NCI-H748 (cell line): ENCODE measurements at regions not wholly inside any gene's neighbourhood (a gene's known extent, or its start where the extent isn't known, plus 50 kb on each side); places are given as distances from the start of the nearest gene placed in this dataset.
"Not testable (repeated sequence)": the region's sequence is repeated elsewhere in the genome, so short reads cannot be mapped to it uniquely, and the experiment has no call there.

Experiments
- DNase-seq: peaks from one replicate; lab custom pipeline; 2025; ENCODE audit not compliant: unreplicated experiment; lab: John Stamatoyannopoulos, UW

DNA sequence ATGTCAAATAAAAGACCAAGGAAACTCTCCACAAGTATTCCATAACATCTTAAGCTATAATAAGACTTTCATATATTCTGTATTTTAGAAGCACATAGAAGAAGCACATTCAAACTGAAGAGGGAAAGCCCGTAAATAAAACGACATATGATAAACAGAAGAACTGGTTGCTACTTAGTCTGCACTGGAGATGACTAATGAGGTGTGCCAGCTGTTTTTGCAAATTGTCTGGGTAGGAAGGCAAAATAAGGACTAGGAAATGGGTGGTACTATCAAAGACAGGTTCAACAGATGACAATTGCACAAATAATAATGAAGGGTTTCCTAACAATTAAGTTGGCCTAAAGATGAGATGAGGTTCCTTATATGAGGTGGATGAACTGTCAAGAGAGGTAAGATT, 593.2 kb upstream of the CCDC179 start:
- DNase-seq, result no peak

DNA sequence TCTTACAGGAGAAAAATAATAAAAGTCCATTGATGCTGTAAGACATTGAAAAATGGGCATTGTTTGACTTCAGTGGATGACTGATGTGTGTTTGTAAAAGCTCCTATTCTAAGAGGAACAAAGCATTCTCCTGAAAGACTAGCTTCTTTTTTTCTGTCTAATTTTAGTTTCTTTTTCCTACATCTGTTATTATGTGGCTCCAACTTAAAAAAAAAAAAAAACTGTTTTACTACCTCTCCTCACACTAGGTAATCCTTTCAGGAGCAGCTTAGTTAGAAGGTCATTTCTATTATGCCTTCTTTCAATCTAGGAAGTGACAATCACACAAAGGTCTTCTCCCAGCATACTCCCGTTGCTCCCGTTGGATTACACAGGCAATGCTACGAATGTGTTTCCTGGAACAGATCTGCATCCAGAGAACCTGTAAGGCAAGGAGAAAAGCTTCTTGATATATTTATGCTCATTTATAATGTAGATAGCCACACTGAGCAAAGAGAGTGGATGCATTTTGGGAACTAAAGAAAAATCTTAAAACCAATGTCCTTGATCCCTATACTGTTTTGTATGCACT, 595.1 kb upstream of the CCDC179 start:
- no peak for DNase-seq

DNA sequence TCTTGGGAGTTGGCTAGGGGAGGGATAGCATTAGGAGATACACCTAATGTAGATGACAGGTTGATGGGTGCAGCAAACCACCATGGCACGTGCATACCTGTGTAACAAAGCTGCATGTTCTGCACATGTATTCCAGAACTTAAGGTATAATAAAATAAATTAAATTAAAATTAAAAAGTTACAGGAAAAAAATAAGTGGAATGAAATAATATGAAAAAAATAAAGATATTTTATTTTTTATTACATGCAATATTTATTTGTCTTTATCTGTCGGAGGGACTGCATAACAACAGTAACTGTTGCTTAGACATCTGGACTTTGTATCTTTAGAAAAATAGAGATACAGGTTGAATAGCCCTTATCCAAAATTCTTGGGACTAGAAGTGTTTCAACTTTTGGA, 597.4 kb upstream of the CCDC179 start:
- DNase-seq, result no peak

DNA sequence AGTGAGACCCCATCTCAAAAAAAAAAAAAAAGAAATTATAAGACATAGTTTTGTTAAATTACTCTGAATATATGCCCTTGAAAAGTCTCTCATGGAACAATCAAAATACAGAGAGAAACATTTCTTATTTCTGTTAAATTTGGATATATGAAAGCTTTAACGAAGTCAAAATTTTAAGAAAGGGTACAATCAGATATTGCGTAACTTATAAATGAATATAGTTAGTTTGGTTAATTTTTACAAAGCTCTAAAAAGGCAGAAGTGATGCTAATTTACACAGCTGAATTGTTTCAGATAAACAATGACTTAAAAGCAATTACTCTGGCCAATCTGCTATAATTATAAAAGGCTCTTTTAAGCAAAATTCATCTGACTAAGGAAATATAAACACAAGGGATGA, 611.6 kb upstream of the CCDC179 start:
- no peak for DNase-seq

- no peak for DNase-seq
Measured at GRCh38 chr11:23473782-23474181, 613.5 kb upstream of the CCDC179 start.

- no peak for DNase-seq
Measured at GRCh38 chr11:23480736-23481135, 620.5 kb upstream of the CCDC179 start.

DNA sequence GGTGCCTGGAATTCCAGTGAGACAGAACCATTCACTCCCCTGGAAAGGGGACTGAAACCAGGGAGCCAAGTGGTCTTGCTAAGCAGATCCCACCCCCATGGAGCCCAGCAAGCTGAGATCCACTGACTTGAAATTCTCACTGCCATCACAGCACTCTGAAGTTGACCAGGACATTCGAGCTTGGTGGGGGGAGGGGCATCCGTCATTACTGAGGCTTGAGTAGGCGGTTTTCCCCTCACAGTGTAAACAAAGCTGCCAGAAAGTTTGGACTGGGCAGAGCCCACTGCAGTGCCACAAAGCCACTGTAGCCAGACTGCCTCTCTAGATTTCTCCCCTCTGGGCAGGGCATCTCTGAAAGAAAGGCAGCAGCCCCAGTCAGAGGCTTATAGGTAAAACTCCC, 623.9 kb upstream of the CCDC179 start:
- DNase-seq, result not testable (repeated sequence)

GRCh38 chr11:23484618-23485017, 624.3 kb upstream of the CCDC179 start:
- DNase-seq, result not testable (repeated sequence)

DNA sequence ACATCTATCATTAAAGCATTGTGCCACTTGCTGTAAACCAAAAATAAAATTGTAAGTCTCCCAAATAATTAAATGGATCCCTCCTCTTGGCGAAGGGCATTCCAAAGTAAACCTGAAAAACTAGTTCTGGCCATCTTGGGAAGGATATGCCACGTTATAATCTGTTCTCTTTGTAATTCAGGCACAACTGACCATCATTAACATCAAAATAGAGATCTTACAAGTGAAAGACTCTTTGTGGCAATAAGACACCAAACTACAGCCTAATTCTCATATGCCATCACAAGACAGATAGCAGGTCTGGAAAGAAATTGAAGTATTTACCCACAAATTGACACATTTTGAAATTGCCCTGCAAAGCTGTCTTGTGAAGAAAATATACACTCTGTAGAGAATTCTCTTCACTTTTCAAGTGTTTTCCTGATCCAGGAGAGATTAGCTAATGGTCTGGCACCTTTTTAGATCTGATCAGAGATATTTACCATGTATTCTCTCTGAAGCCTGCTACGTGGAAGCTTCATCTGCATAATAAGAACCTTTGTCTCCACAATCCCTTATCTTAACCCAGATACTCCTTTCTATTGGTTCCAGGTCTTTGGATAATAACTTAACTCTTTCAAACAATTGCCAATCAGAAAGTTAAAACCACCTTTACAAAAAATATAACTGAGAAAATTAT, 630.4 kb upstream of the CCDC179 start:
- no peak for DNase-seq

DNA sequence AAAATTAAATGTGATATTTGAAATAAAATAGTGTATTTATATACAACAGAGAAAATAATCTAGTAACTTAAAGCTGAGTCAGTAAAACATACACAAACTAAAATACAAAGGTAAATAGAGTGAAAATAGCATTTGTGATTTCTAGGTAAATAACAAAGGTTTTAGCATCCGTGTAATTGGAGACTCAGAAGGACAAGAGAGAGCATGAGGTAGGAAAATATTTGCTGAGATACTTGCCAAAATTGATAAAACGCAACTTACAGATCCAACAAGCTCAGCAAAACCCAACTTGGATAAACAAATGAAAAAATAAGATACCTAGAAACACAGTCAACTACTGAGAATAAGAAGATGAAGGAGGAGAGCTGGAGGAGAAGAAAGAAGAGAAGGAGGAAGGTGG, 634.7 kb upstream of the CCDC179 start:
- DNase-seq, result no peak

DNA sequence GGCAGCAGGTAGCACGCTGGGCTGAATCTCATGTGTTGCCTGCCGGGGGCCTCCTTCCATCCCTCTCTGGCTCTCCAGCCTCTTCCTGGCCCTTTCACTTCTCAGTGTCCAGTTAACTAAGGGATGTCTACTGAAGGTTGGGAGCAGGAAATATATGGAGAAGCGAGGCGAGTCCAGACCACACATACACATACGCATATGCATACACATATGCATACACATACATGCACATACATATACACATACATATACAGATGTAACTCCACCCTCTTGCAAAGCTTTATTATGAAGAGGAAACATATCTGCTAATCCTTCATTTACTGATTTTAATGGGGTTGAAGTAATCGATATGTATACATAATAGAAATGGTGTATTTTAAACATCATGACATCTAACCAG, 636.1 kb upstream of the CCDC179 start:
- no peak for DNase-seq

DNA sequence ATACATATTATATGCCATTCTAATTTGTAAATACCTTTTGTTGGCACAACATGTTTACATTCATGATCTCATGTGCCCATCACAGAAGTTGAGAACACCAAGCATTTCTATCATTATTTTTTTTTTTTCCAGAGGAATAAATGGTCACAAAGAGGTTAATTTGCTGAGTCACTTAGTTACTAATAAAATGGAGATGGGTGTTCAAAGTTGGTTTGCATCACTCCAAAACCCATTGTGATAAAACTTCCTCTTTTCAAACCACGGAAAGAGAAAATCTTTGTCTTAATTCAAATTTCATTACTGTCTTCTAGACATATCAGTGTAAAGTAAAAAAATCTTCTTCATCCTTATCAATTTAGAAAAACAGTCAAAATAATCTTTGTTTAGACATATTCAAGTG, 636.8 kb upstream of the CCDC179 start:
- no peak for DNase-seq

- no peak for DNase-seq
Measured at GRCh38 chr11:23502389-23502788, 642.1 kb upstream of the CCDC179 start.

GRCh38 chr11:23502826-23503225, 642.6 kb upstream of the CCDC179 start:
- DNase-seq, result no peak

DNA sequence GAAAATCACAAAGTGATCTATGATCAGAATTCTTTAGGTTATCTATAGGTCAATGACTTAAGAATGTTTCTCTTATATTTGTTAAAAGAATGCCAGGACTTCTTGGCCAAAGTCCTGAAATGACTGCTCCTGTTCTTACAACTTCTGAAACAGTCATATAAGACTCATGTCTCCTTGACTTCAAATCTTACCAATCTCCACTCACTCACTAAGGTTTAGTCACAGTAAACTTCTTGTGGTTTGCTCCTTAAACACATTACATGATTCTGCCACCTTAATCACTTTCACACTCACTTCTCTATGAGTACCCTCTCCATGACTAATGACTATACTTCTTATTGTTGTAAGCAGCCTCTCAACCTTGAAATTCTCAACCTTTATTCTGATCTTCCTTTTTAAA, 648.7 kb upstream of the CCDC179 start:
- no peak for DNase-seq

DNA sequence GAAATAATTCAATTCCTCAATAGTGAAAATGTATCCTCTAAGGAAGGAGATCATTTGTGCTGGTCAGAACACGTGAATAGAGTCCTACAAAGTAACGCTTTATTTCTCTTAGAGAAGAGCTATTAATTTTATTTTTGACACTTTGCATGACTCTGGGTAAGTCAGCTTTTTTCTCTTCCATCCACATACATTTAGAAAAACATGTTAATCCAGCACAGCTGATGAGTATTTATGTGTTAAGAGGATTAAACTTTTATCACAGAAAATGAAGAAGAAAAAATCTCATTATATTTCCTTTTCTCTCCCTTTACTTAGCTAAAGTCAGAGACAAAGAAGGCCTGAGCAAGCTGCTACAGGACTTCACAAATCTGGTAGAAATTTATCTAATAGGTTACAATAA, 649.5 kb upstream of the CCDC179 start:
- DNase-seq, result no peak

DNA sequence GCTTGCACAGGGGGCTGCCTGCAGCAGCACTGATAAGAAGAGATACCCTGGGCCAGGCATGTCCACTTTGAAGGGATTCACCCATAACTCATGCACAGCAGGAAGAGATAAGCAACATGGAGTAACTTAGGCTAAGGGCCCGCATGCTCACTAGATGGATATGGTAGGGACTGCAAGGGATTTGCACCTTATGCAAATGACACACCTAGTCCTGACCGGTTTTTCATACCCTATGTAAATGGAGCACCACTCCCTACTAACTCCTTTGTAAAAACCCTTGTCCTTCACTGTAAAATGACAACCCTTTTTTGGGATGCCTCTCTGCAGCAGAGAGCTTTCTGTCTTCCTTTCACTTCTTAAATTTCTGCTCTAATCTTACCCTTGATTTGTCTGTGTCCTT, 658.9 kb upstream of the CCDC179 start:
- no peak for DNase-seq

DNA sequence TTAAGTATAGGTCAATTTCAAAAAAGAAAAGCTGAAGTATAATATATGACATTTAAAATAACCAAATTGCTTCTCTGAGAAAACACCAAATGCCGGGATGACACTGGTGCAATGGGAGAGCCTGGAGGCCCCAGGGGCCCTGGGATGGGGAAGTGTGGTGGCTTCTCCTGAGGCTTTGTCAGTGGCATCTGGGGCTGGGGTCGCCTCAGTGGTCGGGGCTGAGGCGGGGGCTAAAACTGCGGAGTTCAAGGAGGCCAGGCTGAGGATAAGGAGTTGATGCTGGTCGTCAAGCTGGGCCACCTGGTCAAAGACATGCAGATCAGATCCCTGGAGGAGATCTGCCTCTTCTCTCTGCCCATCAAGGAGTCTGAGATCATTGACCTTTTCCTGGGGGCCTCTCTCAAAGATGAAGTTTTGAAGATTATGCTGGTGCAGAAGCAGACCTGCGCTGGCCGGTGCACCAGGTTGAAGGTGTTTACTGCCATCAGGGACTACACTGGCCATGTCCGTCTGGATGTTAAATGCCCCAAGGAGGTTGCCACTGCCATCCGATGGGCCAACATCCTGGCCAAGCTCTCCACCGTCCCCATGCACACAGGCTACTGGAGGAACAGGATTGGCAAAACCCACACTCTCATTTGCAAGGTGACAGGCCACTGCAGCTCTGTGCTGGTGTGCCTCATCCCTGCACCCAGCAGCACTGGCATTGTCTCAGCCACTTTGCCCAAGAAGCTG, 660.1 kb upstream of the CCDC179 start:
- no peak for DNase-seq

- no peak for DNase-seq
Measured at GRCh38 chr11:23536907-23537306, 676.6 kb upstream of the CCDC179 start.

DNA sequence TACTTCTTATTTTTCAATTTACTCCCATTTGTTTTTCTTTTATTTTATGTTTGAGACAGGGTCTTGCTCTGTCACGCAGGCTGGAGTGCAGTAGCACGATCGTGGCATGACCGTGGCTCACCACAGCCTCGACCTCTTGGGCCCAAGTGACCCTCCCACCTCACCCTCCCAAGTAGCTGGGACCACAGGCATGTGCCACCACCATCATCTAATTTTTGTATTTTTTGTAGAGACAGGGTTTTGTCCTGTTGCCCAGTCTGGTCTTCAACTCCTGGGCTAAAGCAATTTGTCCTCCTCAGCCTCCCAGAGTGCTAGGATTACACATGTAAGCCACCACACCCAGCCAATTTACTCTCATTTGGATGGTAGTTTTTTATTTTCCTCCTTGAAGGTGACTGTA, 679.3 kb upstream of the CCDC179 start:
- no peak for DNase-seq

GRCh38 chr11:23540101-23540561, 679.9 kb upstream of the CCDC179 start:
- DNase-seq, result peak; percentile 27

DNA sequence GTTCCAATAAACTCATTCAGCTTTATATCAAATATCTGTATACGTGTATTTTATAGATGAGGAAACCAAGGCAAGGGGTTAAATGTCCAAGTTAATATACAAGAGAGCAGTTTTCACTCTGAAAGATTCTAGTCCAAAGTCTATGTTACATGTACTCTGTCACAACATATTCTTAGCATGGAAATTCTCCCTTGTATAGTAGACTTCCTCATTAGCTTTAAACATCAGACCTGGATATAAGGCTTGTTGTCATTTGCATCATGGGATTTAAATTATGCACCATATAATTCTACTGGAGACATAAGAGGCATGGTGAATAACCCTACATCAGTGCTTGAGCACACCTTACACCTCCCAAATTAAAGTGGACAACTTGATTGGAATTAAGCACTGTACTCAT, 681.9 kb upstream of the CCDC179 start:
- no peak for DNase-seq
